Gastrocnemius medialis (tissue), 4 donors: ENCODE measurements at regions not wholly inside any gene's neighbourhood (a gene's known extent, or its start where the extent isn't known, plus 50 kb on each side); places are given as distances from the start of the nearest gene placed in this dataset.

Source experiments
- CTCF ChIP-seq, 5 experiments: fragments of 450-650 bp in 3 of 5; fragments of 200-600 bp in 2 of 5; sonication (generic) in 2 of 5; IDR thresholded peaks in 4 of 5; conservative IDR thresholded peaks in 1 of 5; 1 replicate in 4 of 5; 2 replicates in 1 of 5; pipeline ENCODE4 v1.5.1; 2016 to 2019; ENCODE audit warnings: antibody characterized with exemption in 5 of 5, mild to moderate bottlenecking in 3 of 5, moderate library complexity in 3 of 5
- POLR2A ChIP-seq, 2 donors: fragments of 450-650 bp; IDR thresholded peaks; one replicate each; pipeline ENCODE4 v1.6.1; 2017; ENCODE audit warnings: antibody characterized with exemption in 2 of 2, mild to moderate bottlenecking in 2 of 2, moderate library complexity in 2 of 2

GRCh38 chr3:137641879-137642704 lies 122.0 kb upstream of the SOX14 start:
- no peak for TF ChIP-seq CTCF (IDR thresholded peaks at IDR 0.05 in 4 of 5, conservative IDR thresholded peaks at IDR 0.05 in 1 of 5)
- TF ChIP-seq POLR2A (IDR thresholded peaks at IDR 0.05): no peak
